ENCODE measurements at regions not wholly inside any gene's neighbourhood (a gene's known extent, or its start where the extent isn't known, plus 50 kb on each side); places are given as distances from the start of the nearest gene placed in this dataset.

DNA sequence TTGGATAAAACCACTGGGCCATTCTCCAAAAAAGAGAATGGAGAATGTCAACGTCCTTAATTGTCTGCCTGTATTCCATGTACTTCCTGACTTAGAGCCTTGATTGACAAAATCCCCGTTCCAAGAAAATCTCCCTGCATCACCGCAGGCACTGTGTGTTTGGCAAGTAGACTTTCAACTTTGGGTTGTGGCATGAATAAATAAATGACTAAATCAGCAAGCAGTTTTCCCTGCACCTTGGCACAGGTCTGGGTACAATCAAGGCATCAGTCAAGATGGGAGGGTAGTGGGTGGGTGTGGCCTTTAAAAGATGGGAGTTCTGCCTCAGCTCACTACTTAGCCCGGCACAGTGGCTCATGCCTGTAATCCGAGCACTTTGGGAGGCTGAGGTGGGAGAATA, 248.5 kb upstream of the RPL38 start:
- DNase-seq (ENCODE audit: low spot score): no peak

DNA sequence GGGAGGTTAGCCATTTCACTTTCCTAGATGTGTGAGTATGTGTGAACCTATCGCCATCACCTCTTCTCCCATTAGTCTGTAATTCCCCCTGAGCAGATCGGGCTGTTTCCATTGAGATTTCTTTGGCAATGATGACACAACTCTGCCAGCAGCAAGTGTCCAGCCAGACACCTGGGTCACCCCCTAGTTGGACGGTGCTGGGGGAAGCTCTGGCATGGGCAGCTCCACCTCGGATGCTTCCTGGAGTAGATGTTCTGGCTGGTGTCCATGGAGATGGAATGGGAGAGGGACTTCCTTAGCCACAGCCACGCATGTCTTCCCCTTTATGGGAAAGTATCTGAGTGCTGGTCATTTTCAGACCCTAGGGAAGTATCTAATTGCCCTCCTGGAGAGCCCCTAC, 247.9 kb upstream of the RPL38 start:
- DNase-seq (ENCODE audit: low spot score): no peak

DNA sequence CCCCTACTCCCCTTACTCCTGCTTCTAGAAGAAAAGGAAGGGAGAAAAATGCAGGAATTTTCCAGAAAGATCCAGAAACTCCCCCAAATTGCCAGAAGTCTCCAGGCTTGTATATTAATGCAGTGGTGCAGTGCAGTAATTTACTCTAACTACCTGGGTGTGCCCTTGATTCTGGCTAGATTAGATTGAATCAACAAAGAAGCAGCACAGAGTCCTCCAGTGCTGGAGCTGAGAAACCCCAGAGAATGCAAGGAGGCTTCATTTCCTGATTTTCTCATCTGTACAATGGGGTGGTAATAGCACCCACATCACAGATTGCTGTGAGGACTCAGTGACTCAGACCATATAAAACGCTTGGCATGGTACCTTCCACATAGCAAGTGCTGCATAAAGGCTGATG, 247.3 kb upstream of the RPL38 start:
- DNase-seq (ENCODE audit: low spot score): no peak

DNA sequence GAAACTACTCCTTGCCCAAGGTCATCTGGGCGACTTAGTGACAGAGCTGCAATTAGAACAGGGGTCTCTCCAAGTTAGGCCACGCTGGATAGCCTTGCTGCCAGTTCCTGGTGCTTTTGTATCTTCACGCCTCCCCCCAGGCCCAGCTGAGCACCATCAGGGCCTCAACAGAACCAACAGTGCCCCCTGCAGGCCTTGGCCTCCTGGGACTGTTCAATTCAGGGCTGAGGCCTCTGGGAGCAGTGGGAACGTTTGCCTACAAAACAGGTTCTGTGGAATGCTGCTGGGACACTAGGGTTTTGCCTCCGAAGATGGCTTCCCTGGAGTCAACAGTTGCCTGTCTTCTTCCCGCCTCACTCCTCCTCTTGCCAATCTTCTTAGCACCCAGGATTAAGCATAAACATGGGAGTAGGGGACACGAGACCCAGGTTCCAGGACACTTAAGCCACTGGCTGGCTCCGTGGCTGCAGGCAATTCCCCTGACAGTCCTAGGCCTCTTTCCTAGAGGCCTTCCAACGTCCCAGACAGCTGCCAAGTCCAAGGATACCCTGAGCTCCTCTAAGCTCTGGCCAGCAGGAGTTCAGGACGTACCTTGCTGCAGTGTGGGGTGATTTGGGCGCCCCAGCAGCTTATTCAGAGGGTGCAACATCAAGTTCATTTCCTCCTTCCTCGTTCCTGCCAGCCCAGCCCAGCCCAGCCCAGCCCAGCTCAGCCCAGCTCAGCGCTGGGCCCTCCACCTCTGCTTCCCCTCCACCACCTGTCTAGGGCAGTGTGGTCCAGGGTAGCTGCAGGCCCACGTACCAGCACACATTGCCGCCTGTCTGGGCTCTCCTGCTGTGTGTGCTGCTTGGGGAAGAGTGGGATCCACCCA, 246.6 kb upstream of the RPL38 start:
- DNase-seq (ENCODE audit: low spot score): peak; percentile 24

DNA sequence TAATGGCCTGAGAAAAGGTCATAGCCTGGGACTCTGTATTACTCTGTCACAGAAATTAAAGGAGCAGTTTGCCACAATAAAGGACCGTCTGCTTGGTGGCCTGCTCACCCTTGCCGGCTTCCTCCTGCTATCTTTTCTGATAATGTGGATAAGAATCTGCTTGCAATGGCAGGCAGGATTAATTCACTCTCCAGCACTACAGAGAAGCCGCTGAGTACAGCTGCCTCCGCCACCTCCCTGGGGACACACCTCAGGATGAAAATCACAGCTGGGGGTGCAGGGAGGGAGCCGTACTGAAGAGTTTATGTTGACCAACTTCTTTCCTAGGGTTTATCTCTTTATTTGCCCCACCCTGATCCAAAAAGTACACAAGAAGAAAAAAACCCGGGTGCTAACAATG, 245.9 kb upstream of the RPL38 start:
- DNase-seq (ENCODE audit: low spot score): no peak

DNA sequence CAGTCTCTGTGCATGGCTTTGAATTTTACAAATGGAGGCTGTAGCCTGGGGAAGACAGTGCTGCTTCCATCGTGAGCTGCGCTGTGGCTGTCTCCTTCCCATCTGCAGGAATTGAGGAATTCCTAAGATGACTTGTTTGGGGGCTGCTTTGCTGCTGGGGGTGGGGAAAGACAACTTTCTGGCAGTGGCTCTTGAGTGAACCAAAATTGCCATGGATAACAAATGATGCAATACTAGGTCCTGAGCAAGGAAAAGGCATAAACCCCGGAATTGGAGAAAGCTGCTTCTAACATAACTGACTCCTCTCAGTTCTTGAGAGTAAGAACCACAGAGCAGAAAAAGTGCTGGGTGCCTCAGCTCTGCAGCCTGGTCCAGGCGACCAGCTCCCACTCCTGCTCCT, 245.0 kb upstream of the RPL38 start:
- no peak for DNase-seq (ENCODE audit: low spot score)

DNA sequence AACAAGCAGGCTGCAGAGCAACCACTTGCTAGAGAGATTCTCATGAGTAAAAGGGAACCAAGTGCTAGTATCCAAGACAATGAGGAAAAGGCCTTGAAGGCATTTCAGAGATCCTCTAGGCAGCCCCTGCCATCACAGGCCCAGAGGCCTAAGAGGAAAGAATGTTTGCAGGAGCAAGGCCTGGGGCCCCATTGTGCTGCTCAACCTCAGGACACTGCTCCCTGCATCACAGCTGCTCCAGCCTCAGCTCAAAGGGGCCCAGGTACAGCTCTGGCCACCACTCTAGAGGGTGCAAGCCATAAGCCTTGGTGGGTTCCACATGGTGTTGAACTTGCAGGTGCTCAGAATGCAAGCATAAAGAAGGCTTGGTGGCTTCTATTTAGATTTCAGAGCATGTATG, 243.0 kb upstream of the RPL38 start:
- DNase-seq (ENCODE audit: low spot score): no peak

DNA sequence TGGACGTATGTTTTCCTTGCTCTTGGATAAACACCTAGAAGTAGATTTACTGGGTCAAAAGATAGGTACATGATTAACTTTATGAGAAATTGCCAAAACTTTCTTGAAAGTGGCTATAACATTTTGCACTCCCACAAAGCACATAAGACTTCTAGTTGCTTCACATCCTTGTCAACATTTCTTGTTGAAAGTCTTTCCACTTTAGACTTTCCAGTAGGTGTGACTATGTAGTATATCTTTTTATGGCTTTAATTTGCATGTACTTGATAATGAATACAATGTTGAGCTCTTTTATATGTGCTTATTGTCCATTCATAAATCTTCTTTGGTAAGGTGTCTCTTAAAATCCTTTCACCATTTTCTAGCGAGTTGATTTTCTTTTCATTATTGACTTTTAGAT, 241.2 kb upstream of the RPL38 start:
- DNase-seq (ENCODE audit: low spot score): no peak

DNA sequence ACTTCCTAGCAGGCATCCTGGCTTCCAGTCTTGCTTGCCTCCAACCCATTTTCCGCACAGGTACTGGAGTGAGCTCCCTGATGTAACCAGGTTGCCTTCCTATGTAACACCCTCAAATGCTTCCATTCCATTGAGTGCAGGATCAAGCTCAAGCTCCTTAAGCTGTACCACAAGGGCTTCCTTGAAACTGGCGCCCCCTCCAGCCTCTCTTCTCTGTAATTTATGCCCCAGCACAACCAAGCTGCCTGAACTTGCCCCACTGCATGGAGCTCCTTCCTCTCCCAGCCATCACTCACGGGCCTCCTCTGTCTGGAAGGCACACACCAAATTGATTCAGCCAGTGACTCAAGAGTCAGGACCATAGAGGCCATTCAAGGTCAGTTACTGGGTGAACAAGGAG, 234.8 kb upstream of the RPL38 start:
- DNase-seq (ENCODE audit: low spot score): no peak

DNA sequence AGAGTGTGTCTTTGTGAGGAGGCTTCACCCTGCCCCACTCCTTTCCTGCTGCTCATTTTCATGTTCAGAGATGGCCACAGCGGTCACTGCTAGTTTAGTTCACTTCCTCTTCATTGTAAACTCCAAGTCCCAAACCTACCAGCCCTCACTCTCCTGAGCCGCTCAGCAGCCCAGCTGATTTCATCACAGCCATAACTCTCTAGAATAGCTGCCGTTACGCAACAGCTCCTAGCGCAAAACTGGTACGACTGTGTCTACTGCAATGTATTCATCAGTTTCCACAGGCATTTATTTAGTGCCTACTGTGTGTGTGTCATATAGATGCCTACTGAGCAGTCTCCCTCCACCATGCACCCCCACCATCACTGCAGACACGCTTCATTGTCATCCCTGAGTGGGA, 233.5 kb upstream of the RPL38 start:
- DNase-seq (ENCODE audit: low spot score): no peak

DNA sequence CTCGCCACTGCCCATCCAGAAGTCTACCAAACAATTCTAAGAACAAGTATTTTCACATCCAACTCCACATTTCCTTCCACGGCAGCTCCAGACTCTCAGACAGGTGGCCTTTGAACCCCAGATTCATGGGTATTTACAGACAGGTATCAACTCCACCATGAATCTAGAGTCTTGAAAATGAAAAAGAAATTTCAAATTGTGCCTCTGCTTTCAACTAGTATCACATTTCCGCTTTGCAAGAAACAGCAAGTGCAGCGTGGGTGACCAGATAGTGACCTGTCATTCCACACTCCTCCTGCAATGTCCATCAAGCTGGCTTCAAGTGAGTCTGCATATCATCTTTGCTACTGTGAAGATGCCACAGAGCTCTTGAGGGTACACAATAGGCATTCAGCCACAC, 232.4 kb upstream of the RPL38 start:
- no peak for DNase-seq (ENCODE audit: low spot score)

DNA sequence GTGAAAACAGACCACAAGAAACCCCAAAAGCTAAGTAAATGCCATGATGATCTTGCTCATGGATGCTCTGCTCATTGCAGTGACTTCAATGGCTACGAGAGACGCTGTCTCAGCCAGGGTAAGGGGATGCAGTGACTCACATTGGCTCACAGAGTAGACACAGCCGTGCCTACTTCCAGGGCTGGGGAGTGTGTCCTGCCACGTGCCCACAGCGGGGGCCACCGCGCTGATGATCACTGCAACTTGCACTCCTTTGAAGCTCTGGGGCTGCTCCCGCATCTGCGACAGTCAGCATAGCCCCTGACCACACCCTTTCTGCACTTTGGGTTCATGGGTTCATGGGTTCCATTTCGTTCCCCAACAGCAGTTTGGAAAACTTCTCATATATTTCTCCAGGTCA, 231.4 kb upstream of the RPL38 start:
- no peak for DNase-seq (ENCODE audit: low spot score)

DNA sequence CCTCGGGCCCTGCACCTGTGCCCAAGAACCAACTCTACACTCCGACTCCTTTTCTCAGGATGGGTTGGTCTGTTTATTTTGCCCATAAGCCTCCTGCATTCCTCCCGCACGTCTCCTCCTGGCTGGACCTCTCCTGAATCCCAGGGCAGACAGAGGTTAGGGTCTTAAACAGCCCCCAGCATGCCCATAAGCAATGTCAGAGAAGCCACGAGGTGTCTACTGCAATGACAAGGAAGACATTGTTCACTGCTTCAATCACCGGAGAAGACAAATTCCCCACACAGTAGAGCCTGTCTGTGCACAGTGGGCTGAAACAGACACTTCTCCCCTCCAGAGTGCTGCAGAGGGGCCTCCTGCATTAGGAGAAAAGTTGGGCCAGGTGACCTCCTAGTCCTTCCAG, 230.6 kb upstream of the RPL38 start:
- no peak for DNase-seq (ENCODE audit: low spot score)

DNA sequence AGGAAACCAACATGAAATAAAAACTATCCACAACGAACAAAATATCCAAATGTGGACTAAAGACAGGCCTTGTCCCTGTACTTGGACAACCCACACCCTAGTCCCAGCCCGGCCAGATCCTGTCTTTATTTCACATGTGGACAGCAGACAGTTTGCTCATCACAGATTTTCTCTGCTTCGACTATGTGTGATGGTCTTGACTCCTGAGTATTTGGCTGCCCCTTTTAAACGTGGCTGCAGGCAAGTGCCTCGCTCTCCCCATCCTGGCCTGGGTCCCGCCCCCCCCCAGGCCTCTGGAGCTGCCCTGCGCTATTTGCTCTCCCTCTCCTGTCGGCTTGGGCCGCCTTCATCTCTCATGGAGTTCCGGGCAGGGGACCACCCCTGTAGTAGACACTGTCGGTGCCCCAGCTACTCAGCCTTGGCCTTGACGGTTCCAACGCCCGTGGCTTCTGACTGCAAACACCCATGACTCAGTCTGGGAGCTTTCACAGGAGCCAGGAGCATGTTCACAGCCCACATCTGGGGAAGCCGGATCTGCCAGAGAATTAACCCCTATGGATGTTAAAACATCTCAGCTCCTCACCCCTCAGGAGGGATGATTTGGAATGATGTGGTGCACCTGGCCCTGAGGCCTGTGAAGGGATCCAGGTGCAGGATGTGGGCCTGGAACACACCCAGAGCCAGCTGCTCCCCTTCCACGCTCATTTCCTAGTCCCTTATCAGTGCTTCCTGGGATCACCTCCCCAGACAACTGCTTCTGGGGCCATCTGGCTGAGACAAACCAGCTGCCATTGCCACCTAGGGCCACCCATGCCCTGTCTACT, 229.7 kb upstream of the RPL38 start:
- DNase-seq (ENCODE audit: low spot score): no peak

DNA sequence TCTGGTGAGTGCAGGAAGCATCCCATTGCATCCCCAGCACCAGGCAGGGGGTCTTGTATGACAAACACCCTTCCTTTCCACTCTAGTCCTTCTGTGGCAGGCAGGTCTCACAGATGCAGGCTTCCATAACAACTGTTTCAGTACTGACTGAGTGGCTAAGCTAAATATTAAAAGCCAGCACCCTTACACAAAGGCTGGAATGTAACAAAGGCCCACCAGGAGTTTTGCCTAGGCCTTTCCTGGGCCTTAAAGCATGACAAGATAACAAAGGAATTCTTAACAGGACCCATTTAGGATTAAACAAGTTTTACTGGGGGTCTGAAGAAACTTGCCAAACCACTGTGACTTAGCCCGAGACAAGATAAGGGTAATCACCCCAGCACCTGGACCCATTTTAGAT, 228.9 kb upstream of the RPL38 start:
- DNase-seq (ENCODE audit: low spot score): no peak

DNA sequence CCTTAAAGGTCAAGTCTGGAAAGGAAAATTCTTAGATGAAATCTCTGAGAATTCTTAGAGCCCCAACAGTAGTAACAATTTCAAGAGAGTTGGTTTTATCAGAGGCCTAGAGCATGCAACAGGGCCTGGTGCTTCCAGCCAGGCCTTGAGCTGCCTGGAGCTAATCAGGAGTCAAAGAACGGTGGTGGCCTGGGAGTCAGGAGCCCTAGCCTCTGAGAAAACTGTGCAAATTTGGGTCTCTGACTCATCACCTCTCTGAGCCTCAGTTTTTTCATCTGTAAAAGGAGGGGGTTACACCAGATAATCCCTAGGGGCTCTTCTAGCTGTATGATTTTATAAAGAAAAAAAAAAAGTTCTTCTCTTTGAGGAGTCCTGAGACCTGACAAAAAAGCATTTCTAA, 227.3 kb upstream of the RPL38 start:
- DNase-seq (ENCODE audit: low spot score): no peak

DNA sequence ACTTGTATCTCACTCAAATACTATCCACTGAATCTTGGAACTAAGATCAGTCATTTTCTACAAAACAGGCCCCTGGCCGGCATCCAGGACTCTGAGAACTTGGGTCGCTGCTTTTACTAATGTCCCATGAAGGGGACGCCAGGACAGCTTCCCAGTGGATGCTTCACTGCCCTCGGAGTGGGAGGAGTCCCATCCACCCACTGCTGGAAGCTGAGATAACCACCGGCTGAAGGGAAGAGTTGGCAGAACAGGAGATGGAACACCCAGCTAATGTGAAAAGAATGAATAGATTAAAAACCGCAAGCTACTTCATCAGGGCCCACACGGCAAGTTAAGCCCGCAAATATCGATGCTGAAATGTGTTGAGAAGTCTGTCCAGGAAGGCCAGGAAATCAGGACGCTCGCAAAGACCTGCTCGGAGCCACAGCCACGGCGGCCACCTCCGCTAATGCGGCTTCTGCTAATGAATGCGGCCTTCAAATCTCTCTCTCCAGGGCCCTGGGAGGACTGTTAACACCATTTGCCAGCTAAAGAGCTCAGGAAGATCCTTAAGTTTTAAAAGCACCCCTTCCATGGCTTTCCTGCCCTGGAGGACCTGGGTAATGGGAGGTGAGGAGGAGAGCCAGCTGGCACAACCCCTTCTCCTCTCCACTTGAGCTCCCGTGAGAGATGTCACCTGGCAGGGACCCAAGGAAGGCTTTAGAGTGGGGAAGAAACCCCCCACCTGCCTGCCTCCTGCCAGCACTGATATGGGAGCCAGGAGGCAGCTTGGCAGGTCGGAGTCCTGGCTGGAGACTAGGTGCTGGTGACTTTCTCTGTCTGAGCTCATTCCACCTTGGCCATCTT, 226.6 kb upstream of the RPL38 start:
- DNase-seq (ENCODE audit: low spot score): no peak

DNA sequence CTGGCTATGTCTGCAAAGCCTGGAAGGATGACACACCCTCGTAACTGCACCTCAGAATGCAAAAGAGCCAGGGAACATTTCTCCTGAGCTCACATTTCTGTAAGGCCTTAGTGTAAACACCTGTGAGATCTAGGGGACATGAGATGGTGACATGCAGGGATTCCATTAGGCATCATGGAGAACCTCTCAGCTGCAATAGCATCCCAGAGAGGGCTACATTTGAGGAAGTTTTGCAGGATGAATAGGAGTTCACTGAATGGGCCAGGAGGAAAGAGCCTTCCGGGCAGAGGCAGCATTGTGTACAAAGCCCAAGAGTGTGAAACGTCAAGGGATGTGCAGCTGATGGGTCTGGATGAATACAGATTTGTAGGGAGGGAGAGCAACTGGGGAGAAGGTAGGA, 223.0 kb upstream of the RPL38 start:
- DNase-seq (ENCODE audit: low spot score): no peak

DNA sequence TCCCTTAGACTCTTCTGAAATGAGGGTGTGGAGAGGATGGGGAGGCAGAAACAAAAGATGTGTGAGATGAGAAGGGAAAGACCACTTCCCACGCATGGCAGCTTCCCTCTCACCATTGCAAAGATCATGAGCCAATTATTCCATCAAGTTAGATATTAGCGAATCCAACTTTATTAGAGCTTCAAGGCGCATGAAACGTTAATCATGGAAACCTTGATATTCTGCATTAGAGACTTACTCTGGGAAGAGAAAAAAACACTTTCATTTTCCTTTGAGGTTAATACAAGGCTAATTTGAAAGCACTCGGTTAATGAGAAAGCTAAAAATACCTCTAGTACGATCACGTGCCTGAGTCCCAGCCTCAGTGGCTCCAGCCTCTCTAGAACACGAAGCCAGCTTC, 220.6 kb upstream of the RPL38 start:
- DNase-seq (ENCODE audit: low spot score): no peak

DNA sequence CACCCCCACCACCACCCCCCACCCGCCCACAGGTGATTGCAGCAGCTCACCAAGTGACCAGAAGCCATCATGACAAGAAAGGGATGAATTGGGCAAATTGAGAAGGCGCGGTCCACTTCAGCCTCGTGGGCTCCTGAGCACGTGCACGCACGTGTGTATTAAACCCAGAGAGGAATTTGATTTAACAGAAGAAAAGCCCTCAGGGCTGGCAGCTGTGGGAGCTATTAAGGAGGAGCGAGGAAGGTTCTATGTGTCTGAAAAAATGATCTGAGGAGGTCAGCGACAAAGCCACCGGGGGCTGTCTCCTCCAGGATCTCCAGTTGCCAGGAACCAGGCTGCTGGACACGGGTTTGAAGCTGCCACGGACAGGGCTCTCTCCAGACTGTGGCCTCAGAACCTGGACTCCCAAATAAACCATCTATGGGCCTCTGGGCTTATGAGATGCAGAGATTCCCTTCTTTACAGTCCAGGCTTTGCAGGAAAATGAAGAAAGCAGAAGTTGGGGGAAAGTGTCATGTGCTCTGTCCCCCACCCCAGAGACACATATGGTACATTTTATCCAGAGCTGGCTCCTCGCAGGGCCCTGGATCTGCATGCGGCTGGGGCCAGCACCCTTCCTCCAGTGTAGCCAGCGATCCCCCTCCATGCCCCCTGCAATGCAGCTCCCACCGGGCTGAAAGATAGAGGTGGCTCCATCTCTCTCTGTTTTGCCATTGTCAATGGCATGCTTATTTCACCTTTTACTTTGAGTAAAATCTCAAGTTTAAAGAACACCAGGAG, 219.7 kb upstream of the RPL38 start:
- DNase-seq (ENCODE audit: low spot score): no peak

DNA sequence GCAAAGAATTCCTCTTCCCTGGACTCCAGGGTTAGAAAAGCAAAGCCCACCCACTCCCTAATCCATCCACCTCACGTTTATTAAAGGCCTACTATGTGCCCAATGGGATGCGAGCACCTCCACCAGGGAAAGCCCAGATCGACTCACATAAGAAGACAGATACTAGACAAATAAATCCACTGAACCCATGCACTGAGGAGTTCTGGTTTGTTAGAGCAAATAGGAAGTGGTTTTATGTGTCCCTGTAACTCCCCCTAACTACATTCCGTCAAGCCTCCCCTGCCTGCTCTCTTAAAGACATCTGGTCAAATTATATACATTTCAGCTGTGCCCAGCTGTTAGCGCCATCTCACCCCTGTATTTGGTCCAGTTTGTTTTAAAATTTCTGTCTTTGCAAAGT, 218.5 kb upstream of the RPL38 start:
- DNase-seq (ENCODE audit: low spot score): no peak

DNA sequence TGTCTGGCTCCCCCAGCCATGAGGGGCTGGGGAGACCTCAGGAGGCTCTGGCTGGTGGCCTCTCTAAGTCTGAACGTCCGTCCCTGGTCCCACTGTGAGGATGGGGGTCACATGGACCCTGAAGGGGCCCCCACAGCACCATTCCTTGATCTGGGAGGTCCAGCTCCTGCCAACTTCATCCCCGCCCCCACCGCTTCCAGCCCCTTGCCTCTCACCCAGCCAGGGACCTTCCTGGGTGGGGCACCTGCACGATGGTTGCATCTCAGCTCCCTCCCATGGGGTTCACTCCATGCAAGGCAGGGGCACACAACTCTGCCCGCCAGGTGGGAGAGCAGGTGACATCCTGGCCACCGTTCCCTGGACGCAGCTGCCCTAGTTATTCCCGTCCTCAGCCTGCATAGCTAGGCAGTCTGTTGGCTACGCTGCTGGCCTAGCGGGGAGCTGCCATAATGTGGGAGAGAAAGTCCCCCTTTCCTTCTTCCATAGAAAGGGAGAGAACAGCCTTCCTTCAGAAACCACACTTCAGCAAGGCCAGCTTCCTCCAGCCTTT, 217.9 kb upstream of the RPL38 start:
- DNase-seq (ENCODE audit: low spot score): no peak
